ENCODE measurements at regions not wholly inside any gene's neighbourhood (a gene's known extent, or its start where the extent isn't known, plus 50 kb on each side); places are given as distances from the start of the nearest gene placed in this dataset.

GRCh38 chr11:19342036-19342435 lies 101.3 kb upstream of the E2F8 start:
- TF ChIP-seq, protein P1, sequence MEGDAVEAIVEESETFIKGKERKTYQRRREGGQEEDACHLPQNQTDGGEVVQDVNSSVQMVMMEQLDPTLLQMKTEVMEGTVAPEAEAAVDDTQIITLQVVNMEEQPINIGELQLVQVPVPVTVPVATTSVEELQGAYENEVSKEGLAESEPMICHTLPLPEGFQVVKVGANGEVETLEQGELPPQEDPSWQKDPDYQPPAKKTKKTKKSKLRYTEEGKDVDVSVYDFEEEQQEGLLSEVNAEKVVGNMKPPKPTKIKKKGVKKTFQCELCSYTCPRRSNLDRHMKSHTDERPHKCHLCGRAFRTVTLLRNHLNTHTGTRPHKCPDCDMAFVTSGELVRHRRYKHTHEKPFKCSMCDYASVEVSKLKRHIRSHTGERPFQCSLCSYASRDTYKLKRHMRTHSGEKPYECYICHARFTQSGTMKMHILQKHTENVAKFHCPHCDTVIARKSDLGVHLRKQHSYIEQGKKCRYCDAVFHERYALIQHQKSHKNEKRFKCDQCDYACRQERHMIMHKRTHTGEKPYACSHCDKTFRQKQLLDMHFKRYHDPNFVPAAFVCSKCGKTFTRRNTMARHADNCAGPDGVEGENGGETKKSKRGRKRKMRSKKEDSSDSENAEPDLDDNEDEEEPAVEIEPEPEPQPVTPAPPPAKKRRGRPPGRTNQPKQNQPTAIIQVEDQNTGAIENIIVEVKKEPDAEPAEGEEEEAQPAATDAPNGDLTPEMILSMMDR (IDR thresholded peaks at IDR 0.05), result no peak
- TF ChIP-seq POLR2A (IDR thresholded peaks at IDR 0.05) (no peak), POLR2AphosphoS5 (IDR thresholded peaks at IDR 0.05) (no peak)

Measured in transverse colon (tissue), 4 donors.